GM12891 (cell line): ENCODE measurements at regions not wholly inside any gene's neighbourhood (a gene's known extent, or its start where the extent isn't known, plus 50 kb on each side); places are given as distances from the start of the nearest gene placed in this dataset.

Source experiments
- POLR2A ChIP-seq: IDR thresholded peaks from 2 replicates; pipeline ENCODE4 v1.6.1; 2011; ENCODE audit warnings: low read depth, low read length, control low read depth
- POLR2AphosphoS5 ChIP-seq: IDR thresholded peaks from 2 replicates; pipeline ENCODE4 v1.6.1; 2011; ENCODE audit warnings: low read depth, low read length, control low read depth
- TAF1 ChIP-seq: IDR thresholded peaks from 2 replicates; pipeline ENCODE4 v1.6.1; 2011; ENCODE audit warnings: low read depth, low read length, control low read depth

- TF ChIP-seq POLR2A (no peak), POLR2AphosphoS5 (no peak), TAF1 (no peak)
Measured at GRCh38 chr11:13135385-13136271, 126.5 kb downstream of the RASSF10 start.
